GM12878 (cell line): ENCODE measurements at regions not wholly inside any gene's neighbourhood (a gene's known extent, or its start where the extent isn't known, plus 50 kb on each side); places are given as distances from the start of the nearest gene placed in this dataset.

ENCODE experiments used
- ATAC-seq: fragments of 200-7000 bp; cut with Tn5 transposase; 3 replicates; pipeline ENCODE4 v1.9.1; 2020; ENCODE audit warnings: mild to moderate bottlenecking, moderate library complexity
- BruUV-seq: library from RNA; stranded (reverse); fragments of 400-500 nt; replicated peaks from 2 replicates; lab custom pipeline; 2021; lab: Mats Ljungman, UMichigan
- CTCF ChIA-PET: fragments of 300-600 bp; sonication (Branson Sonifier 250); formaldehyde crosslinking; extraction: SDS; loops from one replicate; lab custom pipeline; 2021; ENCODE audit warnings: inconsistent platforms; lab: Yijun Ruan, JAX
- POLR2A ChIA-PET: fragments of 350-600 bp; formaldehyde crosslinking; extraction: SDS; loops from one replicate; lab custom pipeline; 2021; ENCODE audit warnings: inconsistent platforms; lab: Charles Lee
- RAD21 ChIA-PET: fragments of 300-600 bp; sonication (Branson Sonifier 250); formaldehyde crosslinking; loops from one replicate; lab custom pipeline; 2023; ENCODE audit warnings: antibody characterized with exemption; ENCODE audit not compliant: unreplicated experiment; lab: Charles Lee
- SMC1A ChIA-PET: fragments of 300-600 bp; sonication (Branson Sonifier 250); formaldehyde crosslinking; loops from one replicate; lab custom pipeline; 2023; ENCODE audit not compliant: unreplicated experiment, uncharacterized antibody; lab: Charles Lee
- DNase-seq: peaks from one replicate; pipeline ENCODE4 v3.0.0-alpha.2; 2011; ENCODE audit warnings: low read depth, low spot score
- FAIRE-seq: peaks from 3 replicates; lab custom pipeline; 2011; peaks lifted over from hg19 to GRCh38; lab: Jason Lieb, UNC
- H2AFZ ChIP-seq: 2 replicates; pipeline ENCODE4 v1.6.0; 2011; ENCODE audit warnings: low read depth, low read length, control low read depth; ENCODE audit not compliant: control insufficient read depth
- H3K27ac ChIP-seq: 2 replicates; pipeline ENCODE4 v1.5.1; 2011; ENCODE audit warnings: control low read depth; ENCODE audit not compliant: control insufficient read depth, insufficient read depth
- H3K27me3 ChIP-seq, 2 experiments: replicated peaks in 1 of 2; 2 replicates each; pipeline versions ENCODE4 v1.6.0 to v1.6.1; 2011; ENCODE audit warnings: low read length in 1 of 2; ENCODE audit not compliant: control insufficient read depth in 2 of 2, insufficient read depth in 2 of 2
- H3K36me3 ChIP-seq, 2 experiments: 2 replicates each; pipeline ENCODE4 v1.5.1; 2011; ENCODE audit warnings: low read length in 1 of 2; ENCODE audit not compliant: control insufficient read depth in 2 of 2, insufficient read depth in 2 of 2
- H3K4me1 ChIP-seq: 2 replicates; pipeline ENCODE4 v1.6.1; 2011; ENCODE audit warnings: mild to moderate bottlenecking, low read length, moderate library complexity, mixed read lengths; ENCODE audit not compliant: control insufficient read depth, insufficient read depth
- H3K4me2 ChIP-seq: 2 replicates; pipeline ENCODE4 v1.6.0; 2011; ENCODE audit warnings: control low read depth; ENCODE audit not compliant: control insufficient read depth, insufficient read depth
- H3K4me3 ChIP-seq: fragments of 200-600 bp; sonication (generic); 2 replicates; pipeline ENCODE4 v1.5.1; 2016
- H3K79me2 ChIP-seq: 2 replicates; pipeline ENCODE4 v1.6.0; 2011; ENCODE audit warnings: low read length; ENCODE audit not compliant: control insufficient read depth, insufficient read depth
- H3K9ac ChIP-seq: 2 replicates; pipeline ENCODE4 v1.8.0; 2011; ENCODE audit warnings: low read length, control low read depth, mixed read lengths; ENCODE audit not compliant: control insufficient read depth, insufficient read depth
- H3K9me3 ChIP-seq: replicated peaks from 3 replicates; pipeline ENCODE4 v1.5.1; 2011; ENCODE audit warnings: mild to moderate bottlenecking, low read length; ENCODE audit not compliant: control insufficient read depth, insufficient read depth
- H4K20me1 ChIP-seq: 2 replicates; pipeline ENCODE4 v1.6.0; 2011; ENCODE audit not compliant: control insufficient read depth, insufficient read depth
- DPF2 ChIP-seq: fragments of 450-650 bp; IDR thresholded peaks from 2 replicates; pipeline ENCODE4 v1.6.1; 2017; ENCODE audit warnings: mild to moderate bottlenecking
- E2F4 ChIP-seq: IDR thresholded peaks from 2 replicates; pipeline ENCODE4 v1.6.1; 2012; ENCODE audit warnings: low read depth, low read length, improper control_type of control experiment
- GATAD2B ChIP-seq: fragments of 450-650 bp; conservative IDR thresholded peaks from 2 replicates; pipeline ENCODE4 v1.6.1; 2017; ENCODE audit warnings: low read depth, mild to moderate bottlenecking, moderate library complexity
- WGBS: methylation state at CpG from one replicate; pipeline ENCODE4 v1.1.6; 2016; ENCODE audit warnings: low lambda C conversion rate; ENCODE audit not compliant: insufficient replicate concordance, insufficient coverage; ENCODE audit errors: missing lambda C conversion rate; 5-methylcytosine and 5-hydroxymethylcytosine counted together
- in situ Hi-C: fragments of 300-500 bp; cut with MboI; formaldehyde crosslinking; loops from 9 replicates; pipeline ENCODE4 v1.14.3; 2018; ENCODE audit warnings: mixed read lengths
- intact Hi-C: fragments of 100-400 bp; cut with micrococcal nuclease; formaldehyde crosslinking; loops from one replicate; pipeline ENCODE4 v1.14.2; 2022; ENCODE audit not compliant: unreplicated experiment
- TF ChIP-seq, protein P1 (sequence below): fragments of 450-650 bp; IDR thresholded peaks from 2 replicates; pipeline ENCODE4 v1.6.1; 2017; ENCODE audit warnings: mild to moderate bottlenecking, moderate library complexity
- TF ChIP-seq, protein P2 (sequence below): fragments of 450-650 bp; IDR thresholded peaks from 2 replicates; pipeline ENCODE4 v1.6.1; 2016; ENCODE audit warnings: mild to moderate bottlenecking, moderate library complexity, borderline replicate concordance

DNA sequence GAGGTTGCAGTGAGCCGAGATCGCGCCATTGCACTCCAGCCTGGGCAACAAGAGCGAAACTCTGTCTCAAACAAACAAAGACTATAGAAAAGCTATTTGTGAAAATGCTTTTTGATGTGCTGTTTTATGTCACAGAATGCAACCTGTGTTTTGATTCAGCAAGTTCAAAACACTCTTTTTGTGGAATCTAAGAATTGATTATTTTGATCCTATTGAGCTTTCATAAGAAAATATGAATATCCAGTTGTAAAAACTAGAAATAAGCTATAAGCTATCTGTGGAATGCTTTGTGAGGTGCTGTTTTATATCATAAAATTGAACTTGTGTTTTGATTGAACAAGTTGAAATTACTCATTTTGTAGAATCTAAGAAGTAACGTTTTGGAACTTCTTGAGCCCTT, 110.7 kb upstream of the VPREB1 start (continued):
- TF ChIP-seq DPF2 = no peak
- TF ChIP-seq E2F4 = no peak
- TF ChIP-seq, protein P1, sequence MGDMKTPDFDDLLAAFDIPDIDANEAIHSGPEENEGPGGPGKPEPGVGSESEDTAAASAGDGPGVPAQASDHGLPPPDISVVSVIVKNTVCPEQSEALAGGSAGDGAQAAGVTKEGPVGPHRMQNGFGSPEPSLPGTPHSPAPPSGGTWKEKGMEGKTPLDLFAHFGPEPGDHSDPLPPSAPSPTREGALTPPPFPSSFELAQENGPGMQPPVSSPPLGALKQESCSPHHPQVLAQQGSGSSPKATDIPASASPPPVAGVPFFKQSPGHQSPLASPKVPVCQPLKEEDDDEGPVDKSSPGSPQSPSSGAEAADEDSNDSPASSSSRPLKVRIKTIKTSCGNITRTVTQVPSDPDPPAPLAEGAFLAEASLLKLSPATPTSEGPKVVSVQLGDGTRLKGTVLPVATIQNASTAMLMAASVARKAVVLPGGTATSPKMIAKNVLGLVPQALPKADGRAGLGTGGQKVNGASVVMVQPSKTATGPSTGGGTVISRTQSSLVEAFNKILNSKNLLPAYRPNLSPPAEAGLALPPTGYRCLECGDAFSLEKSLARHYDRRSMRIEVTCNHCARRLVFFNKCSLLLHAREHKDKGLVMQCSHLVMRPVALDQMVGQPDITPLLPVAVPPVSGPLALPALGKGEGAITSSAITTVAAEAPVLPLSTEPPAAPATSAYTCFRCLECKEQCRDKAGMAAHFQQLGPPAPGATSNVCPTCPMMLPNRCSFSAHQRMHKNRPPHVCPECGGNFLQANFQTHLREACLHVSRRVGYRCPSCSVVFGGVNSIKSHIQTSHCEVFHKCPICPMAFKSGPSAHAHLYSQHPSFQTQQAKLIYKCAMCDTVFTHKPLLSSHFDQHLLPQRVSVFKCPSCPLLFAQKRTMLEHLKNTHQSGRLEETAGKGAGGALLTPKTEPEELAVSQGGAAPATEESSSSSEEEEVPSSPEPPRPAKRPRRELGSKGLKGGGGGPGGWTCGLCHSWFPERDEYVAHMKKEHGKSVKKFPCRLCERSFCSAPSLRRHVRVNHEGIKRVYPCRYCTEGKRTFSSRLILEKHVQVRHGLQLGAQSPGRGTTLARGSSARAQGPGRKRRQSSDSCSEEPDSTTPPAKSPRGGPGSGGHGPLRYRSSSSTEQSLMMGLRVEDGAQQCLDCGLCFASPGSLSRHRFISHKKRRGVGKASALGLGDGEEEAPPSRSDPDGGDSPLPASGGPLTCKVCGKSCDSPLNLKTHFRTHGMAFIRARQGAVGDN = no peak
- TF ChIP-seq, all 136 proteins: peak for 0

DNA sequence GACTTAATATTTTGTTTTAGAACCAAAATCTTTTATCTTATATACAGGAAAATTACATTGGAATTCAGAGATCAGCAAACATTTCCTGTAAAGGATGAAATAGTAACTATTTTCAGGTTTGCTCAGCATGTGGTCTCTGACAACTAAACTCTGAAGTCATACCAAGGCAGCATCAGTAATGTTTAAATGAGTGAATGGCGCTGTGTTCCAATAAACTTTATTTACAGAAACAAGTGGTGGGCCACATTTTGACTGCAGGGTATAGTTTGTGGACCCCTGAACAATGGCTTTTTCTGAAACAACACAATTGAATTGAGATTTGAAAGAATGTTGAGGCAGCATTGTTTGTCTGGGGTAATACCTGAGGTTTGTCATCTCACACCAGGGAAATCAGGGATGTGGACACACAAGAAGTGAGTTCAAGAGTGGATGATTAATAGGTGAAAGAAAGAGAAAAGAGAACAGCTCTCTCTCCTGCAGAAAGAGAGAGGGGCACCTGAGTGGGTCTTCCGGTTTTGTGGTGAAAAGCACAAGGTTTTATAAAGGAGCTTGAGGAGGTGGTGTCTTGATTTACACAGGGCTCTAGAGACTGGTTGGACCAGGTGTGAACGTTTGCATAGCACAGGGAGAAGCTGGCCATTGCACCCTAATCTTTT, 113.5 kb upstream of the VPREB1 start:
- no peak overlapping the region for H3K27ac ChIP-seq
- ChIA-PET RAD21 (interaction anchor here (0.7 to 2.4 kb wide), 4 partner anchors 12 to 82 kb away, joined by 3 to 12 read pairs (median 3); no protein-coding TSS in a partner anchor), CTCF (interaction anchor here (0.8 to 2.6 kb wide), 7 partner anchors 12 to 70 kb away, joined by 3 to 12 read pairs (median 4); no protein-coding TSS in a partner anchor), SMC1A (interaction anchor here (1.3 to 8.9 kb wide), 6 partner anchors 8 to 64 kb away, joined by 3 to 61 read pairs (median 20); no protein-coding TSS in a partner anchor), POLR2A (interaction anchor here (0.7 to 1.5 kb wide), 6 partner anchors 12 to 151 kb away, joined by 3 to 5 read pairs (median 3); no protein-coding TSS in a partner anchor)
- in situ Hi-C loops = loop anchor here (5.0 kb wide), 1 partner anchor 49 kb away; no protein-coding TSS in a partner anchor
- no peak overlapping the region for H3K9ac ChIP-seq
- H3K4me1 ChIP-seq = no peaks in the 10 kb centered on the region
- intact Hi-C loops = loop anchor here (10.0 kb wide), 1 partner anchor 56 kb away; no protein-coding TSS in a partner anchor
- no peak overlapping the region for H2AFZ ChIP-seq
- no peaks in the 10 kb centered on the region for H3K27me3 ChIP-seq
- H3K4me3 ChIP-seq = no peak overlapping the region
- no peaks in the 10 kb centered on the region for H3K79me2 ChIP-seq
- 0% methylated on average over 3 of the region's 3 CpGs for WGBS
- FAIRE-seq = no peak
- TF ChIP-seq GATAD2B = no peak
- TF ChIP-seq, protein P2, sequence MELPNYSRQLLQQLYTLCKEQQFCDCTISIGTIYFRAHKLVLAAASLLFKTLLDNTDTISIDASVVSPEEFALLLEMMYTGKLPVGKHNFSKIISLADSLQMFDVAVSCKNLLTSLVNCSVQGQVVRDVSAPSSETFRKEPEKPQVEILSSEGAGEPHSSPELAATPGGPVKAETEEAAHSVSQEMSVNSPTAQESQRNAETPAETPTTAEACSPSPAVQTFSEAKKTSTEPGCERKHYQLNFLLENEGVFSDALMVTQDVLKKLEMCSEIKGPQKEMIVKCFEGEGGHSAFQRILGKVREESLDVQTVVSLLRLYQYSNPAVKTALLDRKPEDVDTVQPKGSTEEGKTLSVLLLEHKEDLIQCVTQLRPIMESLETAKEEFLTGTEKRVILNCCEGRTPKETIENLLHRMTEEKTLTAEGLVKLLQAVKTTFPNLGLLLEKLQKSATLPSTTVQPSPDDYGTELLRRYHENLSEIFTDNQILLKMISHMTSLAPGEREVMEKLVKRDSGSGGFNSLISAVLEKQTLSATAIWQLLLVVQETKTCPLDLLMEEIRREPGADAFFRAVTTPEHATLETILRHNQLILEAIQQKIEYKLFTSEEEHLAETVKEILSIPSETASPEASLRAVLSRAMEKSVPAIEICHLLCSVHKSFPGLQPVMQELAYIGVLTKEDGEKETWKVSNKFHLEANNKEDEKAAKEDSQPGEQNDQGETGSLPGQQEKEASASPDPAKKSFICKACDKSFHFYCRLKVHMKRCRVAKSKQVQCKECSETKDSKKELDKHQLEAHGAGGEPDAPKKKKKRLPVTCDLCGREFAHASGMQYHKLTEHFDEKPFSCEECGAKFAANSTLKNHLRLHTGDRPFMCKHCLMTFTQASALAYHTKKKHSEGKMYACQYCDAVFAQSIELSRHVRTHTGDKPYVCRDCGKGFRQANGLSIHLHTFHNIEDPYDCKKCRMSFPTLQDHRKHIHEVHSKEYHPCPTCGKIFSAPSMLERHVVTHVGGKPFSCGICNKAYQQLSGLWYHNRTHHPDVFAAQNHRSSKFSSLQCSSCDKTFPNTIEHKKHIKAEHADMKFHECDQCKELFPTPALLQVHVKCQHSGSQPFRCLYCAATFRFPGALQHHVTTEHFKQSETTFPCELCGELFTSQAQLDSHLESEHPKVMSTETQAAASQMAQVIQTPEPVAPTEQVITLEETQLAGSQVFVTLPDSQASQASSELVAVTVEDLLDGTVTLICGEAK = peak; percentile 58; the same call in 1 of the 2 replicates
- no peaks in the 10 kb centered on the region for H4K20me1 ChIP-seq
- no peak for DNase-seq
- no TSS peak for BruUV-seq
- H3K4me2 ChIP-seq = no peak overlapping the region
- H3K9me3 ChIP-seq = no peaks in the 10 kb centered on the region
- H3K36me3 ChIP-seq = no peaks in the 10 kb centered on the region
- ATAC-seq = peak; percentile 50
